ENCODE measurements at regions not wholly inside any gene's neighbourhood (a gene's known extent, or its start where the extent isn't known, plus 50 kb on each side); places are given as distances from the start of the nearest gene placed in this dataset.

GRCh38 chr12:102321305-102322082 lies 123.9 kb upstream of the PMCH start:
- no peak overlapping the region for H2BK20ac ChIP-seq (ENCODE audit: low read length)
- no peak overlapping the region for H3K56ac ChIP-seq (replicated peaks; ENCODE audit: insufficient read length, low read depth, low read length)
- no peak overlapping the region for H4K91ac ChIP-seq (replicated peaks; ENCODE audit: insufficient read length, low read length)
- H4K20me1 ChIP-seq (replicated peaks in 1 of 2; ENCODE audit: control insufficient read depth in 1 of 2, insufficient read depth in 2 of 2, low read length in 2 of 2): no peaks in the 10 kb centered on the region
- no peak overlapping the region for H3K4me3 ChIP-seq (ENCODE audit: extremely low read depth in 1 of 4, insufficient read depth in 2 of 4, low read depth in 3 of 4, low read length in 4 of 4)
- no peak overlapping the region for H2AK5ac ChIP-seq (ENCODE audit: low read depth, low read length)
- ChIA-PET CTCF (ENCODE audit: partially characterized antibody) (interaction anchor here (0.7 to 1.5 kb wide), 2 partner anchors 21 to 381 kb away, joined by 3 to 6 read pairs; no protein-coding TSS in a partner anchor), POLR2A (ENCODE audit: partially characterized antibody) (no interaction called here)
- no peak overlapping the region for H3K4me2 ChIP-seq (ENCODE audit: insufficient read depth in 1 of 2, low read depth in 2 of 2, low read length in 2 of 2)
- no peak overlapping the region for H3K27ac ChIP-seq (ENCODE audit: low read depth, low read length)
- FAIRE-seq (no peak), DNase-seq (ENCODE audit: low read depth in 1 of 2, low spot score in 2 of 2) (no peak)
- H2BK12ac ChIP-seq (ENCODE audit: low read depth, low read length): no peak overlapping the region
- no peaks in the 10 kb centered on the region for H3K27me3 ChIP-seq (replicated peaks in 1 of 4; ENCODE audit: control insufficient read depth in 3 of 4, extremely low read depth in 1 of 4, insufficient read depth in 3 of 4, low read length in 3 of 4)
- no peak overlapping the region for H3K4ac ChIP-seq (replicated peaks; ENCODE audit: insufficient read length, low read depth, low read length)
- no peak overlapping the region for H2BK15ac ChIP-seq (ENCODE audit: low read length)
- H4K5ac ChIP-seq (ENCODE audit: insufficient read length, low read depth, low read length): no peak overlapping the region
- H3K23me2 ChIP-seq (ENCODE audit: low read depth, low read length): no peaks in the 10 kb centered on the region
- H3K36me3 ChIP-seq (ENCODE audit: control insufficient read depth in 2 of 4, insufficient read depth in 4 of 4, low read length in 3 of 4): no peaks in the 10 kb centered on the region
- no peak overlapping the region for H4K8ac ChIP-seq (ENCODE audit: extremely low read depth, insufficient read depth, low read length)
- no peak overlapping the region for H3K23ac ChIP-seq (ENCODE audit: insufficient read length)
- H3K79me1 ChIP-seq (ENCODE audit: low read depth, low read length): no peaks in the 10 kb centered on the region
- peaks cover 0 to 2% (median 0%) of the 10 kb centered on the region in 4 experiments; a peak in 1 of 7 replicates for H3K4me1 ChIP-seq (replicated peaks in 1 of 4; ENCODE audit: control insufficient read depth in 3 of 4, insufficient read depth in 4 of 4, low read length in 3 of 4)
- no peak overlapping the region for H3K14ac ChIP-seq (ENCODE audit: insufficient read length)
- no peak overlapping the region for H2AFZ ChIP-seq (ENCODE audit: low read length)
- no peak overlapping the region for H3K9ac ChIP-seq (replicated peaks in 1 of 4; ENCODE audit: extremely low read depth in 1 of 4, low read depth in 3 of 4, low read length in 3 of 4)
- 0 out of 4 replicates have a peak, but pooled peaks cover 0 to 2% of the 10 kb centered on the region in 2 experiments for H3K9me3 ChIP-seq (ENCODE audit: insufficient read depth in 2 of 2, low read depth in 1 of 2, low read length in 1 of 2)
- WGBS, 2 experiments (ENCODE audit: extremely low coverage in 1 of 2, insufficient coverage in 1 of 2, insufficient read length in 1 of 2, insufficient replicate concordance in 2 of 2, low coverage in 1 of 2, low lambda C conversion rate in 2 of 2, missing lambda C conversion rate in 1 of 2): 93% methylated on average over 1 of the region's 1 CpG; no CpG with 5 or more reads in 1 of the 2 experiments
- H2BK5ac ChIP-seq (ENCODE audit: low read depth, low read length): no peak overlapping the region
- H3K18ac ChIP-seq (ENCODE audit: extremely low read depth, low read length): no peak overlapping the region
- H3K79me2 ChIP-seq (ENCODE audit: control insufficient read depth in 1 of 2, insufficient read depth in 2 of 2, low read length in 2 of 2): no peaks in the 10 kb centered on the region
- H2BK120ac ChIP-seq (replicated peaks; ENCODE audit: low read depth, low read length): no peak overlapping the region
- no peak for TF ChIP-seq KDM5A (IDR thresholded peaks at IDR 0.05; ENCODE audit: low read length)
- TF ChIP-seq GTF2F1 (IDR thresholded peaks at IDR 0.05; ENCODE audit: borderline replicate concordance, low read depth, low read length): no peak
- TF ChIP-seq HDAC6 (IDR thresholded peaks at IDR 0.05; ENCODE audit: low read depth, low read length): no peak
- no peak for TF ChIP-seq ATF2 (IDR thresholded peaks at IDR 0.05; ENCODE audit: low read length)
- TF ChIP-seq E2F6 (IDR thresholded peaks at IDR 0.05): no peak
- no peak for TF ChIP-seq KDM4A (IDR thresholded peaks at IDR 0.05; ENCODE audit: low read depth, low read length, severe bottlenecking)
- no peak for TF ChIP-seq GABPA (IDR thresholded peaks at IDR 0.05; ENCODE audit: borderline replicate concordance, insufficient read depth, low read length)
